ENCODE measurements at regions not wholly inside any gene's neighbourhood (a gene's known extent, or its start where the extent isn't known, plus 50 kb on each side); places are given as distances from the start of the nearest gene placed in this dataset.

DNA sequence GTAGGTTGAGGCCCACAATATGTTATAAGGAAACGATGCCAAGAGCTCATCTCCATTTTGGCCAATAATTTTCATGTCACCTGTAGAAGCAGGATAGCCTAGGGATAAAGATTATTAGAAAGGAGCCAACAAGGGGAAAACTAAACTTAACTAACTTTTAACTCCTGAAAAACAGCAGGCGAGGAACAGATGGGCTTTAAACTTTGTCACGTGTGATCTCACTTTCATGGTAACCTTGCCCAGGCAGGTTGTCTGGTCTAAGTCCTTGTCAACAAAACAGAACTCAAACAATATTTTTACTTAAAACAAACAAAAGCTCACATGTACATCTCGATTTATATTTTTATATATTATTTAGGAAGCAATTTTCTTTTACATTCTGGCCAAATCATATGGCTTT lies 1672.0 kb downstream of the TP53TG3F start:
- no peak for TF ChIP-seq POLR2A (IDR thresholded peaks at IDR 0.05)
- TF ChIP-seq, protein P1, sequence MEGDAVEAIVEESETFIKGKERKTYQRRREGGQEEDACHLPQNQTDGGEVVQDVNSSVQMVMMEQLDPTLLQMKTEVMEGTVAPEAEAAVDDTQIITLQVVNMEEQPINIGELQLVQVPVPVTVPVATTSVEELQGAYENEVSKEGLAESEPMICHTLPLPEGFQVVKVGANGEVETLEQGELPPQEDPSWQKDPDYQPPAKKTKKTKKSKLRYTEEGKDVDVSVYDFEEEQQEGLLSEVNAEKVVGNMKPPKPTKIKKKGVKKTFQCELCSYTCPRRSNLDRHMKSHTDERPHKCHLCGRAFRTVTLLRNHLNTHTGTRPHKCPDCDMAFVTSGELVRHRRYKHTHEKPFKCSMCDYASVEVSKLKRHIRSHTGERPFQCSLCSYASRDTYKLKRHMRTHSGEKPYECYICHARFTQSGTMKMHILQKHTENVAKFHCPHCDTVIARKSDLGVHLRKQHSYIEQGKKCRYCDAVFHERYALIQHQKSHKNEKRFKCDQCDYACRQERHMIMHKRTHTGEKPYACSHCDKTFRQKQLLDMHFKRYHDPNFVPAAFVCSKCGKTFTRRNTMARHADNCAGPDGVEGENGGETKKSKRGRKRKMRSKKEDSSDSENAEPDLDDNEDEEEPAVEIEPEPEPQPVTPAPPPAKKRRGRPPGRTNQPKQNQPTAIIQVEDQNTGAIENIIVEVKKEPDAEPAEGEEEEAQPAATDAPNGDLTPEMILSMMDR (IDR thresholded peaks at IDR 0.05) = no peak

Measured in prostate gland (tissue), 2 donors.